OCI-LY7 (cell line): ENCODE measurements at regions not wholly inside any gene's neighbourhood (a gene's known extent, or its start where the extent isn't known, plus 50 kb on each side); places are given as distances from the start of the nearest gene placed in this dataset.

Source experiments
- CTCF ChIP-seq: fragments of 200-600 bp; sonication (generic); conservative IDR thresholded peaks from 2 replicates; pipeline ENCODE4 v1.5.1; 2014; ENCODE audit warnings: mild to moderate bottlenecking, antibody characterized with exemption, low read length, moderate library complexity, mixed read lengths
- EZH2phosphoT487 ChIP-seq: fragments of 200-600 bp; sonication (generic); IDR thresholded peaks from 2 replicates; pipeline ENCODE4 v1.6.1; 2018; ENCODE audit warnings: low read depth, borderline replicate concordance, mild to moderate bottlenecking, mixed run types, antibody characterized with exemption, low read length, moderate library complexity, mixed read lengths

DNA sequence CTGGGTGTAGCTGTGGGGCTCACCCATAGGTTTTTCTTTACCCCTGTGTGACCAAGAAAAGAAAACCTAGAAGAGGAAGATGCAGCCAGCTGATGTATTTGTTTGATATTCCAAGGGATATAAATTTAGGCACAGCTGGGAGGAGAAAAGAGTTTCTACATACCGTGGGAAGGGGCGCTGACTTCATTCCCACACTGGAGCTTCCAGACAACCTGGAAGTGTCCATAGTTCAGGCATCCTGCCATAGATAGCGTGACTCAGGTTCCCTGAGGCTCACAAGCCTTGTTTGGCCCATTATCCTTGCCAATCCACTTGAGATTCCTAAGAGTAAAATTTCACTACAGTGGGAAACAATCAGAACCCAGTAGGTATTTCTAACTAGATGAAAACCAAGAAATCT is 371.7 kb upstream of the NRP1 start:
- no peak for TF ChIP-seq CTCF
- no peak for TF ChIP-seq EZH2phosphoT487
